NCI-H2227 treated with DMSO at 0.1 percent for 48 hours (cell line): ENCODE measurements at regions not wholly inside any gene's neighbourhood (a gene's known extent, or its start where the extent isn't known, plus 50 kb on each side); places are given as distances from the start of the nearest gene placed in this dataset.

Experiments
- DNase-seq: peaks from one replicate; lab custom pipeline; 2025; lab: John Stamatoyannopoulos, UW

- DNase-seq = no peak
These were observed 103.5 kb upstream of the ETS2 start for GRCh38 chr21:38702196-38702595.

DNA sequence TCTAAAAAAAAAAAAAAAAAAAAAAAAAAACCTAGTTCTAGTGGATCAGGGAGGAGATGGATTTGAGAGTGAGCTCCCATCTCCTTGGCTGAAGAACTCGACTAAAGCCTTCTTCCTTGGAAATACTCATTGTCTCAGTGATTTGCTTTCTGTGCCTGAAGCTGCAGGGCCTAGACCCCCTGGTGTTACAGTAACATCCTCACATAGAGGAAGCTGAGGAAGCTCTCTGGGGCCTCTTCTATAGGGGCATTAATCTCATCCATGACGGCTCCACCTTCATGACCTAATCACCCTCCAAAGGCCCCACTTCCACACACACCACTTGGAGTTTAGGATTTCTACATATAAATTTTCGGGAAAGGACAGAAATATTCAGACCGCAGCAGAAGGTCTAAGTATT is 95.9 kb upstream of the ETS2 start:
- no peak for DNase-seq

GRCh38 chr21:38712071-38712470 is 93.7 kb upstream of the ETS2 start:
- no peak for DNase-seq

DNA sequence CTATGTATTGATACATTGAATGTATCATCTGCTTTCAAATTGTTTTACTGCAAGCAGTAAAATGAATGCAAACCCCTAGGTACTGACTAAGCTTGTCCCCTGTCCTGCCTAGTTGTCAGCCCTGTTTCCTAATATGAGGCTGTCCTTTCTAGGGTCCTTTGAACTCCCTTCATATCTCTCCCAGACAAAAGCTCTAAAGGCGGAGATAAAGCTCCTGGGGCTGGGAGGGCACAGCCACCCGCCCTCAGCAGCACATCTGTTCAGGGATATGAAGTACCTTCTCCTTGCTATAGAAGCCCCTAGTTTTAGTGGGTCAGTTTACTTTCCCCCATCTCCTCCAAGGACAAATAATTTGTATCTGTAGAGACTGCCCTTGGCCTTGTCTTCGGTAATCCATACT is 93.1 kb upstream of the ETS2 start:
- DNase-seq = no peak

- no peak for DNase-seq
These were observed 91.5 kb upstream of the ETS2 start for GRCh38 chr21:38714039-38714817.

DNA sequence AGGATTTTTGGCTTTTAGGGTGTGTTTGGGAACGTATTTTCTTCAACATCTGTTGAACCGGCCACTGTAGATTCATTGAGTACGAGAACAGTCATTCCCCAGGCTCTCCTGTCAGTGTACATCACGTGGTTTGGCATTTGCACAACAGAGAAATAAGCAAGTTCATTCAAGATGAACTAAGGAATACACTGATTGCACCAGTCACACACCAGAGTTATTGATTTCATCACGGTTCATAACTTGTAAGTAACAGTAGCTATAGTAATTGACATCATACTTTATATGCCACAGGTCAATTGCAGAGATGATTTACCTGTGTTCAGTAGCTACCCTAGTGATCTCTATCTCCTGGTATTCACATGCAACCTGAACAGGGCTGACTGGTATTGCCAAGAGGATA is 90.7 kb upstream of the ETS2 start:
- DNase-seq = no peak

- no peak for DNase-seq
These were observed 89.6 kb upstream of the ETS2 start for GRCh38 chr21:38716088-38716487.

DNA sequence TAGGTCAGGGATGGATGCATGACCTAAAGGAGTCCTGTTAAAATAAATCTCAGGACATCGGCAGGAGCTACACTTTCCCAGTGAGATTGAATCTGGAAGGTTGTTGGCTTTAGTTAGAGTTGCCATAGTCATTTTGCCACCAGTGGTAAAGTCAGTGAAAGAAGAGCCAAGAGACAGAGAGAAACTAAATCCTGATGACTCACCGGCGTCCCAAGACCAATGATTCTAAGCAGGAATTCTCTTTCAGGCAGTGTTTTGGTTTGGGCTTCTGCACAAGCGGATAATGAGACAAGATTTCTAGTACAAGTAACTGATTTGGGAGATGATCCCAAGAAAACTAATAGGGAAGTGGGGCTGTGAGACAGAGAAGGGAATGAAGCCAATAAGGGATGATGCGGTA is 88.8 kb upstream of the ETS2 start:
- no peak for DNase-seq

GRCh38 chr21:38718481-38718880 is 87.2 kb upstream of the ETS2 start:
- no peak for DNase-seq

DNA sequence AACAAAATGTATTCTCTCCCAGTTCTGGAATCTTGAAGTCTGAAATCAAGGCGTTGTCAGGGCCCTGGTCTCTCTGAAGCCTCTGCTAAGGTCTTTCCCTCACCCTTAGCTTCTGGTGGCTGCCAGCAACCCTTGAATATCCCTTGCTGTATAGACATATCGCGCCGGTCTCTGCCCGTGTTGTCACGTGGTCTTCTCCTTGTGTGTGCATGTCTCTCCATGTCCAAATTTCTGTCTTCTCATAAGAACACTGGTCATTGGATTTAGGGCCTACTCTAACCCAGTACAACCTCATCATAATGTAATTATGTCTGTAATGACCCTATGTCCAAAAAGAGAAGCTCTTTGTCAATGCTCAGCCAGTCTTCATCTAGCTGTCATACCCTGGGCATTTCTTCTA is 85.7 kb upstream of the ETS2 start:
- no peak for DNase-seq

DNA sequence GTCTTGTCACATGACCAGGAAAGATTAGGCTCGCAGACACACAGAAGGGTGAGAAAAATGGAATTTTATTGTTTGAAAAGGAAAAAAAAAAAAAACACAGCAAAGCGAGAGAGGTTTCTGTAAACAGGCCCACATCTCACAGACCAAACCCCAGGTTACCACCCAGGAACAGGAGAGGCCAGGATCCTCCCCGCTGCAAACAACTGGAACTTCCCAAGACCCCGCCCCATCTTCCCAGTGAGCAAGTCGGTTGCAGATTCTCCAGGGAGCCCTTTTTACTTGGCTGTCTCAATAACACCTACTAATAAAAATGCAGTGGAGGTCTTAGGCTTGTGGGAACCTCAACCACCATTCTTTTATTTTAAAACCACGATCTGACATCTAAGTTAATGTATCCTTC is 84.7 kb upstream of the ETS2 start:
- DNase-seq = no peak

GRCh38 chr21:38721958-38722357 is 83.8 kb upstream of the ETS2 start:
- no peak for DNase-seq

DNA sequence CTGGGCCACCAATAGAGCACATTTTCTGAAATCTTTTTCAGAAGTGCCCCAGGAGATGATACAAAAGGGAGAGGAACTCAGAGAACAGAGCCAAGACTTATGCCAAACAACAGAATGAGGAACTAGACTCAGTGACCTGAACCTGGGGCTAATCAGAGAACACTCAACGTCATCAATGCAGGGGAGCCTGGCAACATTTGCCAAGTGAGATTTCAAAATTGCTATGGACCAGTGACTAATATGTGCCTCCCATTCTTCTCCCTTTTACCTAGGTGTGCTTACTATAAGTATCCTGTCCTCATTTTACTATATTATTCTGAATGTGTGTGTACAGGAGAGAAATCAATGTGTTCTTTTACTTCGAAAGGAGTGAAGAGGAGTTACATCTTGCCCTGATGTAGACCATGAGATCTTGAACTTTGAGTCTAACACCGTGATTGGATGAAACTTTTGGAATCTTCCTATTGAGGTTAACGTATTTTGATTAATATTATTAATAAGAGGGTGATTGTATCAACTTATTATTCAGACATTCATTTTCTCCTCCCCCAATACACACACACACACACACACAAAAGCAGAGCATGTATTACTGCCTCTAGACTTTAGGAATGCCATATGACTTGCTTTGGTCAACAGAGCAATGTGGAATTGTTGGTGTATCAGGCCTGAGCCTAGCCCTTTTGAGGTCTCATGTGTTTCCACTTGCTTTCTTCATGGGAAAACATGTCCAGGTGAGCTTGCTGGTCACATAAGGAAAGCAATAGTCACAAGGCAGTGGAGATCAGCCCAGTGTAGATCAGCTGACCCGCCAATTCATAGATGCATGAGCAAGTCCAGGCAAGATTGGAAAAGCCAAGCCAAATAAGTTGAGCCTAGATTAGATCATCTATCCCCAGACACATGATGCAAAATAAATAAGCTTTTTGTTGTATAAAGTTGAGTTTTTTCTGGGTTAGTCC is 80.3 kb upstream of the ETS2 start:
- no peak for DNase-seq

DNA sequence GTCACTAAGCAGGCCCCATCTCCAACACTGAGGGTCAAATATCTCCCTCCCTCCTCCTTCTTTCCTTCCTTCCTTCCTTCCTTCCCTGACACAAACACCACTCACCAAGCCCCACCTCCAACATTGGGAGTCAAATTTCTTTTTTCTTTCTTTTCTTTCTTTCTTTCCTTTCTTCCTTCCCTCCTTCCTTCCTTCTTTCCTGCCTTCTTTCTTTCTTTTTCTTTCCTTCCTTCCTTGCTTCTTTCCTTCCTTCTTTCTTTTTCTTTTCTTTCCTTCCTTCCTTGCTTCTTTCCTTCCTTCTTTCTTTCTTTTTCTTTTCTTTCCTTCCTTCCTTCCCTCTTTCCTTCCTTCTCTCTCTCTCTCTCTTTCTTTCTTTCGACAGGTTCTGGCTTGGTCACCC is 79.2 kb upstream of the ETS2 start:
- DNase-seq = no peak

- no peak for DNase-seq
These were observed 76.4 kb upstream of the ETS2 start for GRCh38 chr21:38729291-38729690.

GRCh38 chr21:38729754-38730379 is 75.9 kb upstream of the ETS2 start:
- DNase-seq = no peak

GRCh38 chr21:38733972-38734546 is 71.7 kb upstream of the ETS2 start:
- peak; percentile 66 for DNase-seq

DNA sequence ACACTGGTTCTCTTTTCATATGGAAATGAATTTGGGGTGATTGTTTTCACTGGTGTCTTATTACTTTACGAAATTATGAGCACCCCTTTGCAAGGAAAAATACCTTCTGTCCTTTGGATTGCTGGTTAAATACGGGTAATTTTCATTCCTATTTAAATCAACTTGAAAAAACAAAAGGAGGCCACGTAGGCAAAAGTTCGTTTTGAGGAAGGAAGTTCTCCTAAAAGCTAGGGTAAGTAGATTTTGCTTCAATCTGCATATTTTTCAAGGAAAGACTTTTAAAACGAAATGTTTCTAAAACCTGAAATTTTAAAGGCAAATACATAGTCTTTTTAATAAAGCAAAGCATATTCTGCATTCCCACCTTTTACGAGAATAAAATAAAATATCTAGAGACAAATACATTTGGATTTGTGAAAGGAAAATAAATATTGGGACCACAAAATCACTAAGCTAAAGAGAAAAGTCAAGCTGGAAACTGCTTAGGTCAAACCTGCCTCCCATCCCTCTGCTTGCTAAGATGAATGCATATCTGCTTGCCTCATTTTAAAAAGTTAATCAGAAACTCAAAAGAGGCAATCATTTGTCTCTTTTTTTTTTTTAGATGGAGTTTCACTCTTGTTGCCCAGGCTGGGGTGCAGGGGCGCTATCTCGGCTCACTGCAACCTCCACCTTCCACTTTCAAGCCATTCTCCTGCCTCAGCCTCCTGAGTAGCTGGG is 70.9 kb upstream of the ETS2 start:
- DNase-seq = no peak

- DNase-seq = no peak
These were observed 70.0 kb upstream of the ETS2 start for GRCh38 chr21:38735626-38736206.

DNA sequence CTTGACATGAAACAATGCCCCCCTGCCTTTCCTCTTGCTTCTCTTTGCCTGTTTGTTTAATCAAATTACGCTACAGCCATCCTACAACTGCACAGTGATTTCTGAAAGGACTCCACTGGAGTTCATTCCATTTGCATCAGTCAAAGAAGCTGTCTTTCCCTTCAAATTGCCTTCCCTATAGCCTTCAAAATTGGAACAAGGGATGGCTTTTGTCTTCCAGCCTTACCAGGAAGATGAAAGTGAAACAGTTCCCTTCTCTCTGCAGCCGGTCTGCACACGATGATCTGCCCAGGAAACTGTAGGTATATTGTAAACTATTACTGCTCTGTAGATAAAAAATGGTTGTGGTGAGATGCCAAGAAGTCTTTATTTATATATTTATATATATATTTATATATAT is 65.6 kb upstream of the ETS2 start:
- DNase-seq = no peak
